Heart right ventricle (tissue), 16 donors: ENCODE measurements at regions not wholly inside any gene's neighbourhood (a gene's known extent, or its start where the extent isn't known, plus 50 kb on each side); places are given as distances from the start of the nearest gene placed in this dataset.

Experiments
- ATAC-seq, 8 donors: fragments of 200-7000 bp; cut with Tn5 transposase; one replicate each; pipeline ENCODE4 v1.9.1; 2020; ENCODE audit warnings: mild to moderate bottlenecking in 8 of 8, moderate library complexity in 8 of 8, moderate number of reproducible peaks in 1 of 8
- DNase-seq, 2 donors: peaks; one replicate each; pipeline ENCODE4 v3.0.0-alpha.2; 2020
- H3K27ac ChIP-seq, 10 donors: fragments of 200-600 bp; sonication (generic) in 2 of 10; one replicate each; pipeline versions ENCODE4 v1.5.0 to v1.8.0; 2020 to 2022; ENCODE audit warnings: mild to moderate bottlenecking in 3 of 10
- H3K27me3 ChIP-seq, 7 donors: fragments of 200-600 bp; one replicate each; pipeline ENCODE4 v1.8.0; 2021 to 2022; ENCODE audit warnings: mild to moderate bottlenecking in 2 of 7
- H3K36me3 ChIP-seq, 9 donors: fragments of 200-600 bp; sonication (generic) in 1 of 9; one replicate each; pipeline versions ENCODE4 v1.5.0 to v1.8.0; 2020 to 2022; ENCODE audit warnings: mild to moderate bottlenecking in 2 of 9
- H3K4me1 ChIP-seq, 9 donors: fragments of 200-600 bp; sonication (generic) in 1 of 9; one replicate each; pipeline versions ENCODE4 v1.5.0 to v1.8.0; 2020 to 2022; ENCODE audit warnings: mild to moderate bottlenecking in 4 of 9
- H3K4me3 ChIP-seq, 10 donors: fragments of 200-600 bp; sonication (generic) in 2 of 10; one replicate each; pipeline versions ENCODE4 v1.5.0 to v1.8.0; 2020 to 2022; ENCODE audit warnings: mild to moderate bottlenecking in 7 of 10, moderate library complexity in 2 of 10
- H3K9me3 ChIP-seq, 11 donors: fragments of 200-600 bp in 10 of 11; sonication (generic) in 2 of 11; one replicate each; pipeline versions ENCODE4 v1.5.0 to v1.8.0; 2013 to 2022; ENCODE audit warnings: mild to moderate bottlenecking in 2 of 11, control low read depth in 1 of 11, moderate library complexity in 1 of 11
- WGBS, 2 donors: extraction: QIAGEN DNeasy Blood & Tissue Kit; methylation state at CpG; one replicate each; pipeline ENCODE4 v1.1.7; 2013; ENCODE audit warnings: inconsistent platforms in 1 of 2; 5-methylcytosine and 5-hydroxymethylcytosine counted together
- intact Hi-C, 10 donors: fragments of 100-400 bp; cut with DNase I; formaldehyde crosslinking; loops; one replicate each; pipeline versions ENCODE4 v1.11.1 to v1.14.2; 2022
- TF ChIP-seq, protein P1 (sequence below), 9 donors: fragments of 200-600 bp; sonication (generic) in 2 of 9; IDR thresholded peaks; one replicate each; pipeline versions ENCODE4 v1.5.0 to v1.8.0; 2021 to 2022; ENCODE audit warnings: antibody characterized with exemption in 9 of 9, mild to moderate bottlenecking in 5 of 9, moderate library complexity in 1 of 9
- donor health status: Arrhythmogenic right ventricular cardiomyopathy.
- donor health status: ischemic (EF 13 %, LVEDD 7.1; RV severe dilation, severe dysfunction).
- donor health status: healthy with polysubstance abuse.
- donor health status: DM: no; HTN: yes; CAD: no.
- donor health status: DM: no; HTN: no; CAD: no.
- donor health status: ischemic (EF 25% LVEDD 6.9; RV normal size, moderate dysfunction).
- donor health status: ischemic (EF 25% LVEDD 5.7; RV mildly dilated, moderate dysfunction).
- donor health status: healthy.
- donor health status: DM: yes; HTN: yes; CAD: no.
- donor health status: Ischemic cardiomyopathy.
- donor health status: ischemic (EF 35%, LVEDD 5.7; RV mildly dilated, moderate dysfunction).
- donor health status: nonischemic (EF 11% LVEDD 7.7; RV severe dilation, severe dysfunction).
- donor health status: DM: yes; HTN: yes; CAD: no.
- donor health status: PGD.
- donor health status: ischemic (EF 29% LVEDD 5.4; RV normal size, mild dysfunction).
- donor health status: nonischemic (EF 23%, LVEDD 6.1; RV moderate dilation, normal function).

DNA sequence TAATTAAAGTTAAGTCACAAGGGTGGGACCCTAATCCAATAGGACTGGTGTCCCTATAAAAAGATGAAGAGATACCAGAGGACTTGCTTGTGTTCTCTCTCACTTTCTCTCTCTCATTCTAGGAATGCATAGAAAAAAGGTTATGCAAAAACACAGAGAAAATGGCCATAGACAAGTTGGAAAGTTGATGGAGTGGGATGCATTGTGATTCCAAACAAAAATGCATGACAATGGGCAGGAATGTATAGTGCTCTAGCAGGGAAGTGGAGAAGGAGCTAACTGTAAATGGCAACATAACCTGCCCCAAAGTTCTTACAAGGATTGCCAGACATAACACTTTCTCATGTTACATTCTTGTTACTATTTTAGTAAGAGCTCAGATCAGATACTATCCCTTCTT, 301.6 kb upstream of the LRATD1 start:
- intact Hi-C loops: no loop called here
- Histone ChIP-seq H3K9me3 (peaks cover 0 to 5% (median 0%) of the 10 kb centered on the region in 11 donors), H3K4me1 (no peaks in the 10 kb centered on the region), H3K36me3 (no peaks in the 10 kb centered on the region), H3K4me3 (no peak overlapping the region), H3K27me3 (no peaks in the 10 kb centered on the region), H3K27ac (no peak overlapping the region)
- TF ChIP-seq, protein P1, sequence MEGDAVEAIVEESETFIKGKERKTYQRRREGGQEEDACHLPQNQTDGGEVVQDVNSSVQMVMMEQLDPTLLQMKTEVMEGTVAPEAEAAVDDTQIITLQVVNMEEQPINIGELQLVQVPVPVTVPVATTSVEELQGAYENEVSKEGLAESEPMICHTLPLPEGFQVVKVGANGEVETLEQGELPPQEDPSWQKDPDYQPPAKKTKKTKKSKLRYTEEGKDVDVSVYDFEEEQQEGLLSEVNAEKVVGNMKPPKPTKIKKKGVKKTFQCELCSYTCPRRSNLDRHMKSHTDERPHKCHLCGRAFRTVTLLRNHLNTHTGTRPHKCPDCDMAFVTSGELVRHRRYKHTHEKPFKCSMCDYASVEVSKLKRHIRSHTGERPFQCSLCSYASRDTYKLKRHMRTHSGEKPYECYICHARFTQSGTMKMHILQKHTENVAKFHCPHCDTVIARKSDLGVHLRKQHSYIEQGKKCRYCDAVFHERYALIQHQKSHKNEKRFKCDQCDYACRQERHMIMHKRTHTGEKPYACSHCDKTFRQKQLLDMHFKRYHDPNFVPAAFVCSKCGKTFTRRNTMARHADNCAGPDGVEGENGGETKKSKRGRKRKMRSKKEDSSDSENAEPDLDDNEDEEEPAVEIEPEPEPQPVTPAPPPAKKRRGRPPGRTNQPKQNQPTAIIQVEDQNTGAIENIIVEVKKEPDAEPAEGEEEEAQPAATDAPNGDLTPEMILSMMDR (IDR thresholded peaks at IDR 0.05): no peak
- ATAC-seq (no peak), DNase-seq (no peak)

DNA sequence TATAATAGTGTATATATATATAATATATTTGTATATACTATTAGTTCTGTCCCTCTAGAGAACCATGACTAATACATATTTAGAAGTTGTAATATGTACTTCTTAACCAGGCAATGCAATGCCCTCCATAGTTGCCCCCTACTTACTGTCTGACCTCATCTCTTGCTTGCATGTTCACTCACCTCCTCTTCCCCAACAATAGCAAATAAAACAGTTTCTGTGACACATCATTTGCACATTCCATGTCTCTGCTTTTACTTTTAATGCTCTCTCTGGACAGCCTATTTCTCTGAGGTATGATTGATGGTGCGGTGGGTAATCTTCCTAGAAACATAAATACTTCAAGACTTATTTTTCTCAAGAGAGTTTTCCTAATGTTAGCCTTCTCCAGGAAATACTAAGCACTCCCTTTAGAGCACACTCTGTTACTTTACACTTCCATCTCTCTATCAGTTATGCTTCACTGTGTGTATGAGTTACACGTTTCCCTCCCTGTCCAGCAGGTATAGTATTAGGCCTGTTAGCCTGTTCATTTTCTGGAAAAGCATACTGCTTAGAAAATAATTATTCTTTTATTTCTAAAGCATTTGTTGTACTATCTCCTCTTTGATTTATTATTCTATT, 295.6 kb upstream of the LRATD1 start:
- Histone ChIP-seq H3K36me3 (no peaks in the 10 kb centered on the region), H3K4me3 (no peak overlapping the region), H3K9me3 (peaks cover 0 to 16% (median 0%) of the 10 kb centered on the region in 11 donors), H3K27ac (no peak overlapping the region), H3K27me3 (no peaks in the 10 kb centered on the region), H3K4me1 (no peaks in the 10 kb centered on the region)
- no peak for ATAC-seq
- intact Hi-C loops: no loop called here
- TF ChIP-seq, protein P1 (IDR thresholded peaks at IDR 0.05): no peak
- no peak for DNase-seq
- WGBS, 2 donors: 78 to 82% methylated on average over 2 of the region's 2 CpGs

DNA sequence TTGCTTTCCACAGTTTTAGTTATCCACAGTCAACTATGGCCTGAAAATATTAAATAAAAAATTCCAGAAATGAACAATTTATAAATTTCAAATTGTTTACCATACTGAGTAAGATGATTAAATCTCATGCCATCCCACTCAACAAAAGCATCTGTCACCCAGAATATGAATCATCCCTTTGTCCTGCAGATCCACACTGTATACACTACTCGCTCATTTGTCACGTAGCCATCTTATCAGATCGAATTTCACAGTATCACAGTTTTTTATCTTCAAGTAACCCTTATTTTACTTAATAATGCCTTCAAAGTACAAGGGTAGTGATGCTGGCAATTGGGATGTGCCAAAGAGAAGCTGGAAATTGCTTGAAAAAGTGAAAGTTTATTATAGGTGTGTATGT, 291.8 kb upstream of the LRATD1 start:
- intact Hi-C loops: no loop called here
- H3K4me3 ChIP-seq: no peak overlapping the region
- DNase-seq: no peak
- TF ChIP-seq, protein P1 (IDR thresholded peaks at IDR 0.05): no peak
- no peak overlapping the region for H3K27ac ChIP-seq
- no peaks in the 10 kb centered on the region for H3K36me3 ChIP-seq
- H3K9me3 ChIP-seq: peaks cover 0 to 16% (median 0%) of the 10 kb centered on the region in 11 donors
- no peaks in the 10 kb centered on the region for H3K27me3 ChIP-seq
- H3K4me1 ChIP-seq: no peaks in the 10 kb centered on the region
- 70 to 71% methylated on average over 3 of the region's 3 CpGs for WGBS, 2 donors
- ATAC-seq: no peak

DNA sequence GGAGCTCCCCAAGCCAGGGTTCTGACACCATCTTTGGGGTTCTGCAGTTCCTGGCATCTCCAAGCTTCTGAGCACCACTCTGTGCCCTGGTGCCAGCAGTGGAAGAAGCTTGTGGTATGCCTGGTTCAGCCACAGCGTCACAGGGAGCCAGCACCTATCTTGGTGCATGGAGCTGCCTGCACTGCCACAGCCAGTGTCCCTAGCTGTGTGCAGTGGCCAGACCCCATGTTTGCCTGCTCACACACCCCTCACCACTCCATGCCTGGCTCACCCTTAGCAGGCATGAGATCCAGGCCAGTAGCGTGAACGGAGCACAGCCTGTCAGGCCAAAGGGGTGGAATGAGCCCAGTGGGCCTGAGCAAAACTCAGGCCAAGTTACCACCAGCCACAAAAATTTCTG, 290.2 kb upstream of the LRATD1 start:
- ATAC-seq (no peak), DNase-seq (no peak)
- Histone ChIP-seq H3K27ac (no peak overlapping the region), H3K36me3 (no peaks in the 10 kb centered on the region), H3K4me3 (no peak overlapping the region), H3K4me1 (no peaks in the 10 kb centered on the region), H3K9me3 (peaks cover 0 to 16% (median 0%) of the 10 kb centered on the region in 11 donors), H3K27me3 (no peaks in the 10 kb centered on the region)
- intact Hi-C loops: no loop called here
- WGBS, 2 donors: 77 to 86% methylated on average over 3 of the region's 3 CpGs
- TF ChIP-seq, protein P1 (IDR thresholded peaks at IDR 0.05): no peak
